NCI-H460 (cell line): ENCODE measurements at regions not wholly inside any gene's neighbourhood (a gene's known extent, or its start where the extent isn't known, plus 50 kb on each side); places are given as distances from the start of the nearest gene placed in this dataset.
"Not testable (repeated sequence)": the region's sequence is repeated elsewhere in the genome, so short reads cannot be mapped to it uniquely, and the experiment has no call there.

Experiments used
- DNase-seq: peaks from one replicate; pipeline ENCODE4 v3.0.0-alpha.2; 2016; ENCODE audit warnings: low read depth; ENCODE audit errors: extremely low read depth

- no peak for DNase-seq
These were observed 217.3 kb downstream of the ETAA1 start for GRCh38 chr2:67614454-67614853.

- no peak for DNase-seq
These were observed 219.6 kb downstream of the ETAA1 start for GRCh38 chr2:67616749-67617148.

- no peak for DNase-seq
These were observed 222.1 kb downstream of the ETAA1 start for GRCh38 chr2:67619204-67619603.

- DNase-seq: not testable (repeated sequence)
These were observed 226.6 kb downstream of the ETAA1 start for GRCh38 chr2:67623741-67624140.

GRCh38 chr2:67625178-67625577 lies 228.0 kb downstream of the ETAA1 start:
- DNase-seq: no peak

GRCh38 chr2:67625690-67626475 lies 228.8 kb downstream of the ETAA1 start:
- DNase-seq: no peak

- DNase-seq: no peak
These were observed 229.5 kb downstream of the ETAA1 start for GRCh38 chr2:67626656-67627055.

GRCh38 chr2:67627456-67628207 lies 230.5 kb downstream of the ETAA1 start:
- no peak for DNase-seq

- DNase-seq: no peak
These were observed 231.8 kb downstream of the ETAA1 start for GRCh38 chr2:67628892-67629291.

- no peak for DNase-seq
These were observed 234.3 kb downstream of the ETAA1 start for GRCh38 chr2:67631483-67631882.

GRCh38 chr2:67633212-67633856 lies 236.2 kb downstream of the ETAA1 start:
- no peak for DNase-seq

- DNase-seq: no peak
These were observed 241.0 kb downstream of the ETAA1 start for GRCh38 chr2:67638146-67638545.

GRCh38 chr2:67641312-67642045 lies 244.3 kb downstream of the ETAA1 start:
- no peak for DNase-seq

- DNase-seq: no peak
These were observed 244.9 kb downstream of the ETAA1 start for GRCh38 chr2:67642046-67642382.

GRCh38 chr2:67642961-67643360 lies 245.8 kb downstream of the ETAA1 start:
- DNase-seq: no peak

- no peak for DNase-seq
These were observed 248.4 kb downstream of the ETAA1 start for GRCh38 chr2:67645280-67646138.

- DNase-seq: no peak
These were observed 249.7 kb downstream of the ETAA1 start for GRCh38 chr2:67646714-67647333.

- no peak for DNase-seq
These were observed 252.5 kb downstream of the ETAA1 start for GRCh38 chr2:67649331-67650261.
